Neural cell (in vitro differentiated cells): ENCODE measurements at regions not wholly inside any gene's neighbourhood (a gene's known extent, or its start where the extent isn't known, plus 50 kb on each side); places are given as distances from the start of the nearest gene placed in this dataset.

ENCODE experiments used
- H2AFZ ChIP-seq: fragments of 200-600, 300-800 bp; sonication (generic), shearing (Covaris generic); 2 replicates; pipeline ENCODE4 v1.6.0; 2014; ENCODE audit warnings: low read depth, mild to moderate bottlenecking, antibody characterized with exemption, low read length, moderate library complexity
- H3F3A ChIP-seq: fragments of 200-600 bp; shearing (Covaris generic); 2 replicates; pipeline ENCODE4 v1.6.1; 2016; ENCODE audit warnings: mild to moderate bottlenecking, moderate library complexity, mixed read lengths, antibody characterized with exemption, low read length; ENCODE audit not compliant: insufficient read depth, poor library complexity, severe bottlenecking
- H3K27ac ChIP-seq: fragments of 200-600, 300-800 bp; sonication (generic), shearing (Covaris generic); 2 replicates; pipeline ENCODE4 v1.5.1; 2014; ENCODE audit warnings: mild to moderate bottlenecking, low read length, moderate library complexity
- H3K27me3 ChIP-seq: fragments of 300-800, 200-600 bp; sonication (generic), shearing (Covaris generic); 2 replicates; pipeline ENCODE4 v1.6.0; 2014; ENCODE audit warnings: mild to moderate bottlenecking, low read depth, low read length, moderate library complexity; ENCODE audit not compliant: insufficient read depth
- H3K36me3 ChIP-seq: fragments of 300-800, 200-600 bp; sonication (generic), shearing (Covaris generic); 2 replicates; pipeline ENCODE4 v1.5.1; 2014; ENCODE audit warnings: mild to moderate bottlenecking, antibody characterized with exemption, low read length, moderate library complexity; ENCODE audit not compliant: insufficient read depth
- H3K4me2 ChIP-seq: fragments of 300-800, 200-600 bp; sonication (generic), shearing (Covaris generic); 2 replicates; pipeline ENCODE4 v1.6.0; 2014; ENCODE audit warnings: mild to moderate bottlenecking, low read length
- H3K4me3 ChIP-seq: fragments of 300-800, 200-600 bp; sonication (generic), shearing (Covaris generic); 2 replicates; pipeline ENCODE4 v1.5.1; 2014; ENCODE audit warnings: mild to moderate bottlenecking, low read length, moderate library complexity
- H3K79me2 ChIP-seq: fragments of 200-600 bp; shearing (Covaris generic); replicated peaks from 2 replicates; pipeline ENCODE4 v1.6.0; 2014; ENCODE audit warnings: mild to moderate bottlenecking, low read length, moderate library complexity; ENCODE audit not compliant: insufficient read depth
- H3K9ac ChIP-seq: fragments of 300-800, 200-600 bp; sonication (generic), shearing (Covaris generic); 2 replicates; pipeline ENCODE4 v1.6.1; 2016; ENCODE audit warnings: mild to moderate bottlenecking, low read length, mixed read lengths
- H3K9me2 ChIP-seq: fragments of 200-600 bp; shearing (Covaris generic); 2 replicates; pipeline ENCODE4 v1.6.1; 2016; ENCODE audit warnings: mild to moderate bottlenecking, low read length, mixed read lengths; ENCODE audit not compliant: insufficient read depth
- H3K9me3 ChIP-seq: fragments of 200-600, 300-800 bp; sonication (generic), shearing (Covaris generic); 2 replicates; pipeline ENCODE4 v1.6.1; 2016; ENCODE audit warnings: mild to moderate bottlenecking, mixed run types, low read length, moderate library complexity, mixed read lengths
- H4K20me1 ChIP-seq: fragments of 200-600 bp; shearing (Covaris generic); 2 replicates; pipeline ENCODE4 v1.6.1; 2016; ENCODE audit warnings: mild to moderate bottlenecking, mixed run types; ENCODE audit not compliant: insufficient read depth
- EP300 ChIP-seq: fragments of 450-650 bp; conservative IDR thresholded peaks from 2 replicates; pipeline ENCODE4 v1.6.1; 2014; ENCODE audit warnings: antibody characterized with exemption, mild to moderate bottlenecking, moderate library complexity; ENCODE audit not compliant: poor library complexity, severe bottlenecking
- EZH2 ChIP-seq: fragments of 200-600, 300-800 bp; shearing (Covaris generic), sonication (generic); IDR thresholded peaks from 2 replicates; pipeline ENCODE4 v1.6.1; 2014; ENCODE audit warnings: antibody characterized with exemption, low read length, borderline replicate concordance, mild to moderate bottlenecking; ENCODE audit not compliant: insufficient read depth, poor library complexity, severe bottlenecking
- MXI1 ChIP-seq: fragments of 450-650 bp; conservative IDR thresholded peaks from 2 replicates; pipeline ENCODE4 v1.6.1; 2014; ENCODE audit warnings: antibody characterized with exemption, mild to moderate bottlenecking; ENCODE audit not compliant: poor library complexity, severe bottlenecking
- POLR2AphosphoS5 ChIP-seq: IDR thresholded peaks from 2 replicates; pipeline ENCODE4 v1.6.1; 2012
- RAD21 ChIP-seq: fragments of 450-650 bp; conservative IDR thresholded peaks from 2 replicates; pipeline ENCODE4 v1.6.1; 2014; ENCODE audit warnings: antibody characterized with exemption, mild to moderate bottlenecking, moderate library complexity
- SMC3 ChIP-seq: fragments of 450-650 bp; conservative IDR thresholded peaks from 2 replicates; pipeline ENCODE4 v1.6.1; 2014; ENCODE audit warnings: antibody characterized with exemption, mild to moderate bottlenecking, moderate library complexity; ENCODE audit not compliant: poor library complexity
- TAF1 ChIP-seq: IDR thresholded peaks from 2 replicates; pipeline ENCODE4 v1.6.1; 2012; ENCODE audit warnings: low read depth
- TF ChIP-seq, protein P1 (sequence below): fragments of 450-650 bp; IDR thresholded peaks from 2 replicates; pipeline ENCODE4 v1.5.1; 2014; ENCODE audit warnings: antibody characterized with exemption, mild to moderate bottlenecking, moderate library complexity; ENCODE audit not compliant: poor library complexity, severe bottlenecking
- TF ChIP-seq, protein P2 (sequence below): IDR thresholded peaks from 2 replicates; pipeline ENCODE4 v1.6.1; 2012; ENCODE audit warnings: borderline replicate concordance

DNA sequence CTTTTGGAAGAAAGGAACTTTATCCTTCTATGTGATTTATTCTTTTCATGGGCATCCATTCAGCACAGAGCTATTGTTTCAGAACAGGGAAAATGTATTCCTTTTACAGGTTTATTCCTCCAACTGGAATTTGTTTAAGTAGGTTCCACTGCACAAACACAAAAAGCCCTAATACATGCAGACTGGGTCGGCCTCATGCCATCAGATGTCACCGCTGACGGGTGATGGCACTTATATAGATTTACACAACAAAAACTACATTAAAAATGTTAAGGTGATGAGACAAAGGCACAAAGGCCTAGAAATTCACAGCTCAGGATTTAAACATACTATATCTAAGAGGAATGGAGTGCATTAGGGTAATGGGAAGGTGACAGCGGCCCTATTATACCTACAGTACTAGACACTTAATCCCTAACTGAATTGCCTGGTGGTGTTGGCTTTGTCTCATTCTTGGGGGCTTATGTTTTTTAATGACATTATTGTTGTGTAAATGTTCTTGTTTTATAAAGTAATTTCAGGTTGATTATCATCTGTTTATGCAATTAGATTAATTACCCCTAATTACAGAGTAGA is 276.4 kb upstream of the PSMD7 start:
- Histone ChIP-seq H4K20me1 (no peaks in the 10 kb centered on the region), H3K79me2 (no peaks in the 10 kb centered on the region), H3K36me3 (no peaks in the 10 kb centered on the region), H3K9me2 (no peaks in the 10 kb centered on the region), H3K9me3 (no peaks in the 10 kb centered on the region), H3K9ac (peak overlapping the region; percentile 56), H3K4me3 (no peak overlapping the region), H3K27me3 (no peaks in the 10 kb centered on the region), H3K27ac (peak overlapping the region; percentile 93), H3K4me2 (peak overlapping the region; percentile 1), H2AFZ (peak overlapping the region; percentile 18), H3F3A (peaks cover 6% of the 10 kb centered on the region)
- no peak for TF ChIP-seq EZH2
- TF ChIP-seq EP300, result peak; percentile 97
- TF ChIP-seq, protein P1, sequence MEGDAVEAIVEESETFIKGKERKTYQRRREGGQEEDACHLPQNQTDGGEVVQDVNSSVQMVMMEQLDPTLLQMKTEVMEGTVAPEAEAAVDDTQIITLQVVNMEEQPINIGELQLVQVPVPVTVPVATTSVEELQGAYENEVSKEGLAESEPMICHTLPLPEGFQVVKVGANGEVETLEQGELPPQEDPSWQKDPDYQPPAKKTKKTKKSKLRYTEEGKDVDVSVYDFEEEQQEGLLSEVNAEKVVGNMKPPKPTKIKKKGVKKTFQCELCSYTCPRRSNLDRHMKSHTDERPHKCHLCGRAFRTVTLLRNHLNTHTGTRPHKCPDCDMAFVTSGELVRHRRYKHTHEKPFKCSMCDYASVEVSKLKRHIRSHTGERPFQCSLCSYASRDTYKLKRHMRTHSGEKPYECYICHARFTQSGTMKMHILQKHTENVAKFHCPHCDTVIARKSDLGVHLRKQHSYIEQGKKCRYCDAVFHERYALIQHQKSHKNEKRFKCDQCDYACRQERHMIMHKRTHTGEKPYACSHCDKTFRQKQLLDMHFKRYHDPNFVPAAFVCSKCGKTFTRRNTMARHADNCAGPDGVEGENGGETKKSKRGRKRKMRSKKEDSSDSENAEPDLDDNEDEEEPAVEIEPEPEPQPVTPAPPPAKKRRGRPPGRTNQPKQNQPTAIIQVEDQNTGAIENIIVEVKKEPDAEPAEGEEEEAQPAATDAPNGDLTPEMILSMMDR, result no peak
- TF ChIP-seq, protein P2, sequence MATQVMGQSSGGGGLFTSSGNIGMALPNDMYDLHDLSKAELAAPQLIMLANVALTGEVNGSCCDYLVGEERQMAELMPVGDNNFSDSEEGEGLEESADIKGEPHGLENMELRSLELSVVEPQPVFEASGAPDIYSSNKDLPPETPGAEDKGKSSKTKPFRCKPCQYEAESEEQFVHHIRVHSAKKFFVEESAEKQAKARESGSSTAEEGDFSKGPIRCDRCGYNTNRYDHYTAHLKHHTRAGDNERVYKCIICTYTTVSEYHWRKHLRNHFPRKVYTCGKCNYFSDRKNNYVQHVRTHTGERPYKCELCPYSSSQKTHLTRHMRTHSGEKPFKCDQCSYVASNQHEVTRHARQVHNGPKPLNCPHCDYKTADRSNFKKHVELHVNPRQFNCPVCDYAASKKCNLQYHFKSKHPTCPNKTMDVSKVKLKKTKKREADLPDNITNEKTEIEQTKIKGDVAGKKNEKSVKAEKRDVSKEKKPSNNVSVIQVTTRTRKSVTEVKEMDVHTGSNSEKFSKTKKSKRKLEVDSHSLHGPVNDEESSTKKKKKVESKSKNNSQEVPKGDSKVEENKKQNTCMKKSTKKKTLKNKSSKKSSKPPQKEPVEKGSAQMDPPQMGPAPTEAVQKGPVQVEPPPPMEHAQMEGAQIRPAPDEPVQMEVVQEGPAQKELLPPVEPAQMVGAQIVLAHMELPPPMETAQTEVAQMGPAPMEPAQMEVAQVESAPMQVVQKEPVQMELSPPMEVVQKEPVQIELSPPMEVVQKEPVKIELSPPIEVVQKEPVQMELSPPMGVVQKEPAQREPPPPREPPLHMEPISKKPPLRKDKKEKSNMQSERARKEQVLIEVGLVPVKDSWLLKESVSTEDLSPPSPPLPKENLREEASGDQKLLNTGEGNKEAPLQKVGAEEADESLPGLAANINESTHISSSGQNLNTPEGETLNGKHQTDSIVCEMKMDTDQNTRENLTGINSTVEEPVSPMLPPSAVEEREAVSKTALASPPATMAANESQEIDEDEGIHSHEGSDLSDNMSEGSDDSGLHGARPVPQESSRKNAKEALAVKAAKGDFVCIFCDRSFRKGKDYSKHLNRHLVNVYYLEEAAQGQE, result peak; percentile 90
- peak; percentile 42 for TF ChIP-seq SMC3
- peak; percentile 31 for TF ChIP-seq RAD21
- TF ChIP-seq MXI1, result peak; percentile 13
- peak; percentile 71 for TF ChIP-seq POLR2AphosphoS5
- TF ChIP-seq TAF1, result no peak

DNA sequence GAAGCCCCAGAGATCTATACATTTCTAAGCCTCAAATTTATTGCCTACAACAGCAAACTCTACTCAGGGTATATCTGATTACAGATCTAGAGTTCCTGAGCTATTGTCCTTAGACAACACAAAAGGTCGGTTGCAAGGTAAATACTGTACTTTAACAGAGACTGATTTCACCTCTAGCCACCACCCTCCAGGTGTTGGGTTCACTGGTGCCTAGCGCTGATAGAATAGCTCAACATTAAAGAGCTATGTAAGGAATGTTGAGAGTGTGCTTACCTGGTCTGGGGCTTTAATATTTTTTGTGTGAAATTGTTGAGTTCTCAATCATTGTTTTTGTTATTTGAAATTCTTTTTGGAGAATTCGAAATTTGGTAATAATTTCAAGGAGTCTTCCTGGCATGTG is 277.0 kb upstream of the PSMD7 start:
- Histone ChIP-seq H3K9me2 (no peaks in the 10 kb centered on the region), H3K9ac (peak overlapping the region; percentile 56), H3K36me3 (no peaks in the 10 kb centered on the region), H3K4me3 (no peak overlapping the region), H3K4me2 (peak overlapping the region; percentile 1), H2AFZ (peak overlapping the region; percentile 18), H3K27me3 (no peaks in the 10 kb centered on the region), H3K79me2 (no peaks in the 10 kb centered on the region), H3K9me3 (no peaks in the 10 kb centered on the region), H4K20me1 (no peaks in the 10 kb centered on the region), H3K27ac (peak overlapping the region; percentile 93), H3F3A (peaks cover 6% of the 10 kb centered on the region)
- TF ChIP-seq EZH2, result no peak
- TF ChIP-seq POLR2AphosphoS5, result no peak
- TF ChIP-seq, protein P1, result no peak
- TF ChIP-seq, protein P2, result no peak
- TF ChIP-seq TAF1, result no peak
- TF ChIP-seq MXI1, result no peak
- TF ChIP-seq EP300, result no peak
- TF ChIP-seq RAD21, result no peak
- no peak for TF ChIP-seq SMC3
